HepG2 (cell line): ENCODE measurements at regions not wholly inside any gene's neighbourhood (a gene's known extent, or its start where the extent isn't known, plus 50 kb on each side); places are given as distances from the start of the nearest gene placed in this dataset.

Experiments
- ATAC-seq: fragments of 200-7000 bp; cut with Tn5 transposase; 3 replicates; pipeline ENCODE4 v1.9.1; 2020; ENCODE audit warnings: mild to moderate bottlenecking, moderate library complexity
- BruUV-seq: library from RNA; stranded (reverse); fragments of 400-500 nt; replicated peaks from 2 replicates; lab custom pipeline; 2021; lab: Mats Ljungman, UMichigan
- CTCF ChIA-PET: fragments of 300-600 bp; formaldehyde crosslinking; extraction: SDS; loops from one replicate; lab custom pipeline; 2021; ENCODE audit warnings: low total read pairs, inconsistent platforms, low intra/inter-chr PET ratio; lab: Yijun Ruan, JAX
- POLR2A ChIA-PET: fragments of 350-600 bp; sonication (Branson Sonifier 250); formaldehyde crosslinking; loops from one replicate; lab custom pipeline; 2020; ENCODE audit warnings: antibody characterized with exemption, inconsistent platforms; lab: Yijun Ruan, JAX
- DNase-seq: peaks from one replicate; pipeline ENCODE4 v3.0.0-alpha.2; 2015; ENCODE audit warnings: low spot score
- FAIRE-seq: peaks from 3 replicates; lab custom pipeline; 2011; peaks lifted over from hg19 to GRCh38; lab: Jason Lieb, UNC
- H2AFZ ChIP-seq: one replicate; pipeline ENCODE4 v1.6.1; 2011; ENCODE audit warnings: low read length, inconsistent platforms
- H3K27ac ChIP-seq: fragments of 300-600 bp; 3 replicates; pipeline ENCODE4 v1.8.0; 2011; ENCODE audit warnings: mixed run types, mild to moderate bottlenecking, mixed read lengths, low read length, inconsistent platforms; ENCODE audit not compliant: insufficient read depth; ENCODE audit errors: extremely low read length
- H3K27me3 ChIP-seq, 2 experiments: fragments of 200-600 bp in 1 of 2; 2 replicates in 1 of 2; 3 replicates in 1 of 2; pipeline versions ENCODE4 v1.6.0 to v1.8.0; 2011; ENCODE audit warnings: low read length in 2 of 2, mild to moderate bottlenecking in 2 of 2, moderate library complexity in 2 of 2, inconsistent platforms in 1 of 2; ENCODE audit not compliant: insufficient read depth in 2 of 2, control insufficient read depth in 1 of 2
- H3K36me3 ChIP-seq, 2 experiments: fragments of 200-600 bp in 1 of 2; replicated peaks in 1 of 2; 2 replicates in 1 of 2; 3 replicates in 1 of 2; pipeline versions ENCODE4 v1.5.1 to v1.8.0; 2011; ENCODE audit warnings: low read length in 2 of 2, inconsistent platforms in 1 of 2; ENCODE audit not compliant: insufficient read depth in 2 of 2, control insufficient read depth in 1 of 2
- H3K4me1 ChIP-seq: 2 replicates; pipeline ENCODE4 v1.5.1; 2012; ENCODE audit warnings: low read length, inconsistent platforms; ENCODE audit not compliant: insufficient read depth
- H3K4me2 ChIP-seq: 2 replicates; pipeline ENCODE4 v1.6.0; 2011; ENCODE audit warnings: low read depth, low read length, inconsistent platforms
- H3K4me3 ChIP-seq, 3 experiments: fragments of 200-600 bp in 1 of 3; sonication (generic), shearing (Covaris generic) in 1 of 3; replicated peaks in 1 of 3; 2 replicates each; pipeline ENCODE4 v1.5.1; 2011 to 2016; ENCODE audit warnings: low read length in 3 of 3, inconsistent platforms in 2 of 3, low read depth in 2 of 3, mild to moderate bottlenecking in 2 of 3, control low read depth in 1 of 3, mixed read lengths in 1 of 3; ENCODE audit not compliant: insufficient read depth in 1 of 3
- H3K79me2 ChIP-seq: one replicate; pipeline ENCODE4 v1.6.1; 2011; ENCODE audit warnings: low read length, inconsistent platforms; ENCODE audit not compliant: insufficient read depth
- H3K9ac ChIP-seq: 2 replicates; pipeline ENCODE4 v1.6.0; 2011; ENCODE audit warnings: mild to moderate bottlenecking, low read depth, low read length, inconsistent platforms; ENCODE audit not compliant: insufficient read depth
- H3K9me3 ChIP-seq: 2 replicates; pipeline ENCODE4 v1.5.1; 2012; ENCODE audit warnings: mild to moderate bottlenecking, low read length
- H4K20me1 ChIP-seq: 2 replicates; pipeline ENCODE4 v1.6.0; 2011; ENCODE audit warnings: inconsistent platforms, mild to moderate bottlenecking, low read length, moderate library complexity; ENCODE audit not compliant: insufficient read depth
- CHD2 ChIP-seq: IDR thresholded peaks from 2 replicates; pipeline ENCODE4 v1.6.1; 2011; ENCODE audit warnings: low read depth, low read length, improper control_type of control experiment
- HIVEP1 ChIP-seq: sonication (generic); formaldehyde crosslinking; IDR thresholded peaks from 2 replicates; pipeline ENCODE4 v1.4.0; 2020; ENCODE audit warnings: mild to moderate bottlenecking, missing genetic modification reagents
- HNRNPK ChIP-seq: fragments of 200-400 bp; formaldehyde crosslinking; IDR thresholded peaks from 2 replicates; pipeline ENCODE4 v1.6.1; 2018; ENCODE audit warnings: low read length, low read depth, moderate library complexity, mild to moderate bottlenecking; ENCODE audit not compliant: poor library complexity, severe bottlenecking
- HNRNPLL ChIP-seq: fragments of 200-400 bp; formaldehyde crosslinking; IDR thresholded peaks from 2 replicates; pipeline ENCODE4 v1.6.1; 2017; ENCODE audit warnings: mild to moderate bottlenecking, low read depth, low read length; ENCODE audit not compliant: poor library complexity, severe bottlenecking
- KLF15 ChIP-seq: sonication (generic); formaldehyde crosslinking; IDR thresholded peaks from 2 replicates; pipeline ENCODE4 v1.8.1; 2023; ENCODE audit warnings: borderline replicate concordance, mild to moderate bottlenecking, inconsistent platforms, missing genetic modification reagents, mixed read lengths
- MAZ ChIP-seq, 2 experiments: sonication (generic) in 1 of 2; formaldehyde crosslinking in 1 of 2; IDR thresholded peaks; 2 replicates each; pipeline versions ENCODE4 v1.5.0 to v1.6.1; 2012 to 2020; ENCODE audit warnings: low read depth in 2 of 2, mild to moderate bottlenecking in 2 of 2, borderline replicate concordance in 1 of 2, improper control_type of control experiment in 1 of 2, low read length in 1 of 2, missing genetic modification reagents in 1 of 2, moderate library complexity in 1 of 2
- MTF2 ChIP-seq: sonication (generic); formaldehyde crosslinking; IDR thresholded peaks from 2 replicates; pipeline ENCODE4 v1.5.0; 2020; ENCODE audit warnings: missing genetic modification reagents, borderline replicate concordance
- RARA ChIP-seq: IDR thresholded peaks from 2 replicates; pipeline ENCODE4 v1.6.1; 2016; ENCODE audit warnings: missing genetic modification reagents, missing compliant biosample characterization
- RARG ChIP-seq: sonication (generic); formaldehyde crosslinking; IDR thresholded peaks from 2 replicates; pipeline ENCODE4 v1.4.0; 2020; ENCODE audit warnings: low read depth, mild to moderate bottlenecking, missing genetic modification reagents
- SAFB2 ChIP-seq: sonication (generic); formaldehyde crosslinking; IDR thresholded peaks from 2 replicates; pipeline ENCODE4 v1.5.1; 2020; ENCODE audit warnings: missing genetic modification reagents, low read depth, mild to moderate bottlenecking, borderline replicate concordance
- TEAD3 ChIP-seq: optimal IDR thresholded peaks from 2 replicates; pipeline ENCODE3; 2016; ENCODE audit warnings: borderline replicate concordance
- YEATS4 ChIP-seq: sonication (generic); formaldehyde crosslinking; IDR thresholded peaks from 2 replicates; pipeline ENCODE4 v1.4.0; 2020; ENCODE audit warnings: missing genetic modification reagents, borderline replicate concordance
- ZNF207 ChIP-seq: fragments of 450-650 bp; IDR thresholded peaks from 2 replicates; pipeline ENCODE4 v1.6.1; 2016; ENCODE audit warnings: antibody characterized with exemption, borderline replicate concordance
- ZNF382 ChIP-seq: sonication (generic); formaldehyde crosslinking; IDR thresholded peaks from 2 replicates; pipeline ENCODE4 v1.5.0; 2020; ENCODE audit warnings: missing genetic modification reagents, mild to moderate bottlenecking, borderline replicate concordance
- ZNF768 ChIP-seq: sonication (generic); formaldehyde crosslinking; IDR thresholded peaks from 2 replicates; pipeline ENCODE4 v1.4.0; 2020; ENCODE audit warnings: missing genetic modification reagents
- ZSCAN30 ChIP-seq: sonication (generic); formaldehyde crosslinking; IDR thresholded peaks from 2 replicates; pipeline ENCODE4 v1.5.0; 2020; ENCODE audit warnings: mild to moderate bottlenecking, missing genetic modification reagents
- ZSCAN9 ChIP-seq: IDR thresholded peaks from 2 replicates; pipeline ENCODE4 v1.6.1; 2016; ENCODE audit warnings: borderline replicate concordance
- WGBS: methylation state at CpG from one replicate; pipeline ENCODE4 v1.1.6; 2017; ENCODE audit warnings: low lambda C conversion rate; 5-methylcytosine and 5-hydroxymethylcytosine counted together
- in situ Hi-C: cut with HindIII; loops from 2 replicates; pipeline ENCODE4 v1.10.0; 2017; ENCODE audit warnings: low pct_unique_long_range_greater_than_20kb; ENCODE audit not compliant: extremely low pct_ligation_motif_present
- intact Hi-C: fragments of 100-400 bp; cut with micrococcal nuclease; formaldehyde crosslinking; loops from one replicate; pipeline ENCODE4 v1.10.0; 2022; ENCODE audit not compliant: unreplicated experiment
- TF ChIP-seq, protein P1 (sequence below): sonication (generic); formaldehyde crosslinking; IDR thresholded peaks from 2 replicates; pipeline ENCODE4 v1.5.1; 2020; ENCODE audit warnings: mild to moderate bottlenecking, missing genetic modification reagents, moderate library complexity
- TF ChIP-seq, protein P2 (sequence below): sonication (generic); formaldehyde crosslinking; IDR thresholded peaks from 2 replicates; pipeline ENCODE4 v1.4.0; 2020; ENCODE audit warnings: missing genetic modification reagents

DNA sequence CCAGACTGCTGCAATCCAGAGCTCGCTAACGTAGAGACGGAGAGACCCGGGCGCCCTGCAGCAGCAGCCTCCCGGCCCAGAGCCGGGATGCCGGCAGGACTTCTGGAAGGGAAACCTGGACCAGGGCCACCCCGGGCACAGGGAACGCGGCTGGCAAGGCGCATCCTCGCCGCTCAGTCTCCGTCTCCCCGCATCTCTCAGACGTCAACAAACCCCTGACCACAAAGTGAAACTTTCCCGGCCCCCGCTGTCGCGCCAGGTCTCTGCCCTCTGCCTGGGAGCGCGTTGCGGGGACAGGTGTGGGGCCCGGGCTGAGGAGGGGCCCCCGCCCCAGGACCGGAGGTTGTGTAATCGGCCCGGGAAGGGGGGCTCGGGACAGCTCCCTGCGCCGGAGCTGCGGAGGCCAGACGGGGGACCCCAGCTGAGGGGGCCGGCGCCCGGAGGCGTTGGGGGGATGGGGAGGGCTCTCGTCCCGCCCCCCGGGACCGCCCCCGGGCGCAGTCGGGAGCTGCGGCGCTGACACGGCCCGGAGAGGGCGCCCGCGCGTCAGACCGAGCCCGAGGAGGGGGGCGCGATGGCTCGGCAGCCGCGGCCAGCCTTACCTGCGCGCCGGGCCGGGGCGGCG lies 116.6 kb upstream of the HIVEP3 start:
- WGBS, result 14% methylated on average over 1 of the region's 66 CpGs
- CTCF ChIA-PET, result no interaction called here
- TF ChIP-seq KLF15 (CRISPR knock-in tag) (no peak), MTF2 (CRISPR knock-in tag) (0 out of 2 replicates have a peak, but pooled peaks have one; percentile 34), ZNF768 (CRISPR knock-in tag) (peak; percentile 33; the same call in 1 of the 2 replicates), ZNF207 (no peak), MAZ (IDR thresholded peaks at IDR 0.05; ENCODE audit: borderline replicate concordance, low read depth, low read length) (peak; percentile 33; the same call in 1 of the 2 replicates), MAZ (CRISPR knock-in tag; IDR thresholded peaks at IDR 0.05; ENCODE audit: low read depth) (no peak), HIVEP1 (CRISPR knock-in tag) (0 out of 2 replicates have a peak, but pooled peaks have one; percentile 17), ZSCAN30 (CRISPR knock-in tag) (no peak), RARA (CRISPR knock-in tag) (0 out of 2 replicates have a peak, but pooled peaks have one; percentile 12), TEAD3 (no peak), ZSCAN9 (no peak), SAFB2 (CRISPR knock-in tag) (no peak), YEATS4 (CRISPR knock-in tag) (0 out of 2 replicates have a peak, but pooled peaks have one; percentile 20), RARG (CRISPR knock-in tag) (no peak), HNRNPK (peak; percentile 20), ZNF382 (CRISPR knock-in tag) (no peak), CHD2 (no peak), HNRNPLL (peak; percentile 25)
- TF ChIP-seq, protein P1, sequence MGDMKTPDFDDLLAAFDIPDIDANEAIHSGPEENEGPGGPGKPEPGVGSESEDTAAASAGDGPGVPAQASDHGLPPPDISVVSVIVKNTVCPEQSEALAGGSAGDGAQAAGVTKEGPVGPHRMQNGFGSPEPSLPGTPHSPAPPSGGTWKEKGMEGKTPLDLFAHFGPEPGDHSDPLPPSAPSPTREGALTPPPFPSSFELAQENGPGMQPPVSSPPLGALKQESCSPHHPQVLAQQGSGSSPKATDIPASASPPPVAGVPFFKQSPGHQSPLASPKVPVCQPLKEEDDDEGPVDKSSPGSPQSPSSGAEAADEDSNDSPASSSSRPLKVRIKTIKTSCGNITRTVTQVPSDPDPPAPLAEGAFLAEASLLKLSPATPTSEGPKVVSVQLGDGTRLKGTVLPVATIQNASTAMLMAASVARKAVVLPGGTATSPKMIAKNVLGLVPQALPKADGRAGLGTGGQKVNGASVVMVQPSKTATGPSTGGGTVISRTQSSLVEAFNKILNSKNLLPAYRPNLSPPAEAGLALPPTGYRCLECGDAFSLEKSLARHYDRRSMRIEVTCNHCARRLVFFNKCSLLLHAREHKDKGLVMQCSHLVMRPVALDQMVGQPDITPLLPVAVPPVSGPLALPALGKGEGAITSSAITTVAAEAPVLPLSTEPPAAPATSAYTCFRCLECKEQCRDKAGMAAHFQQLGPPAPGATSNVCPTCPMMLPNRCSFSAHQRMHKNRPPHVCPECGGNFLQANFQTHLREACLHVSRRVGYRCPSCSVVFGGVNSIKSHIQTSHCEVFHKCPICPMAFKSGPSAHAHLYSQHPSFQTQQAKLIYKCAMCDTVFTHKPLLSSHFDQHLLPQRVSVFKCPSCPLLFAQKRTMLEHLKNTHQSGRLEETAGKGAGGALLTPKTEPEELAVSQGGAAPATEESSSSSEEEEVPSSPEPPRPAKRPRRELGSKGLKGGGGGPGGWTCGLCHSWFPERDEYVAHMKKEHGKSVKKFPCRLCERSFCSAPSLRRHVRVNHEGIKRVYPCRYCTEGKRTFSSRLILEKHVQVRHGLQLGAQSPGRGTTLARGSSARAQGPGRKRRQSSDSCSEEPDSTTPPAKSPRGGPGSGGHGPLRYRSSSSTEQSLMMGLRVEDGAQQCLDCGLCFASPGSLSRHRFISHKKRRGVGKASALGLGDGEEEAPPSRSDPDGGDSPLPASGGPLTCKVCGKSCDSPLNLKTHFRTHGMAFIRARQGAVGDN (CRISPR knock-in tag), result peak; percentile 41; the same call in 1 of the 2 replicates
- TF ChIP-seq, protein P2, sequence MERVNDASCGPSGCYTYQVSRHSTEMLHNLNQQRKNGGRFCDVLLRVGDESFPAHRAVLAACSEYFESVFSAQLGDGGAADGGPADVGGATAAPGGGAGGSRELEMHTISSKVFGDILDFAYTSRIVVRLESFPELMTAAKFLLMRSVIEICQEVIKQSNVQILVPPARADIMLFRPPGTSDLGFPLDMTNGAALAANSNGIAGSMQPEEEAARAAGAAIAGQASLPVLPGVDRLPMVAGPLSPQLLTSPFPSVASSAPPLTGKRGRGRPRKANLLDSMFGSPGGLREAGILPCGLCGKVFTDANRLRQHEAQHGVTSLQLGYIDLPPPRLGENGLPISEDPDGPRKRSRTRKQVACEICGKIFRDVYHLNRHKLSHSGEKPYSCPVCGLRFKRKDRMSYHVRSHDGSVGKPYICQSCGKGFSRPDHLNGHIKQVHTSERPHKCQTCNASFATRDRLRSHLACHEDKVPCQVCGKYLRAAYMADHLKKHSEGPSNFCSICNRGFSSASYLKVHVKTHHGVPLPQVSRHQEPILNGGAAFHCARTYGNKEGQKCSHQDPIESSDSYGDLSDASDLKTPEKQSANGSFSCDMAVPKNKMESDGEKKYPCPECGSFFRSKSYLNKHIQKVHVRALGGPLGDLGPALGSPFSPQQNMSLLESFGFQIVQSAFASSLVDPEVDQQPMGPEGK (CRISPR knock-in tag), result peak; percentile 81

More for the DNA sequence above, 116.6 kb upstream of the HIVEP3 start:
- POLR2A ChIA-PET, result no interaction called here
- in situ Hi-C loops, result no loop called here
- ATAC-seq, result peak; percentile 71
- Histone ChIP-seq H3K4me2 (peak overlapping the region; percentile 88), H3K79me2 (no peaks in the 10 kb centered on the region), H3K36me3 (no peaks in the 10 kb centered on the region), H3K9ac (no peak overlapping the region), H4K20me1 (no peaks in the 10 kb centered on the region), H3K9me3 (no peaks in the 10 kb centered on the region), H2AFZ (no peak overlapping the region), H3K27me3 (peaks cover 2 to 30% of the 10 kb centered on the region in 2 experiments; a peak in 4 of 5 replicates), H3K4me1 (peaks cover 12% of the 10 kb centered on the region), H3K27ac (no peak overlapping the region), H3K4me3 (peak overlapping the region; percentile 66 to 79 (median 70))
- no TSS peak for BruUV-seq
- intact Hi-C loops, result no loop called here
- no peak for FAIRE-seq
- DNase-seq, result no peak
